GM23338 (cell line): ENCODE measurements at regions not wholly inside any gene's neighbourhood (a gene's known extent, or its start where the extent isn't known, plus 50 kb on each side); places are given as distances from the start of the nearest gene placed in this dataset.
A peak's percentile ranks its signal among the peaks of the same experiment; 100 is the strongest.

Experiments
- CREB1 ChIP-seq: fragments of 250-450 bp; sonication (Bioruptor Pico); IDR thresholded peaks from 2 replicates; pipeline ENCODE4 v1.5.0; 2020; ENCODE audit warnings: low read depth, mild to moderate bottlenecking, moderate library complexity
- EZH2 ChIP-seq: fragments of 200-600 bp; sonication (generic); IDR thresholded peaks from one replicate; pipeline ENCODE4 v1.8.0; 2017; ENCODE audit warnings: antibody characterized with exemption, mild to moderate bottlenecking, low read depth; ENCODE audit not compliant: unreplicated experiment
- EZH2phosphoT487 ChIP-seq: fragments of 200-600 bp; sonication (generic); IDR thresholded peaks from one replicate; pipeline ENCODE4 v1.8.1; 2018; ENCODE audit warnings: antibody characterized with exemption; ENCODE audit not compliant: unreplicated experiment
- JUNB ChIP-seq: IDR thresholded peaks from one replicate; pipeline ENCODE4 v1.6.1; 2016; ENCODE audit warnings: antibody characterized with exemption; ENCODE audit not compliant: unreplicated experiment
- POLR2AphosphoS5 ChIP-seq: IDR thresholded peaks from 2 replicates; pipeline ENCODE4 v1.6.1; 2016; ENCODE audit warnings: antibody characterized with exemption, low read depth
- TF ChIP-seq, protein P1 (sequence below), 2 experiments: fragments of 200-600 bp in 1 of 2; sonication (generic) in 1 of 2; conservative IDR thresholded peaks; 2 replicates each; pipeline versions ENCODE4 v1.5.1 to v1.6.1; 2016 to 2017; ENCODE audit warnings: antibody characterized with exemption in 2 of 2, low read depth in 2 of 2, mild to moderate bottlenecking in 2 of 2, moderate library complexity in 1 of 2
- TF ChIP-seq, protein P2 (sequence below): IDR thresholded peaks from 2 replicates; pipeline ENCODE4 v1.6.1; 2016; ENCODE audit warnings: antibody characterized with exemption

GRCh38 chr11:92152245-92152644, 72.4 kb upstream of the FAT3 start:
- no peak for TF ChIP-seq EZH2phosphoT487
- TF ChIP-seq, protein P1, sequence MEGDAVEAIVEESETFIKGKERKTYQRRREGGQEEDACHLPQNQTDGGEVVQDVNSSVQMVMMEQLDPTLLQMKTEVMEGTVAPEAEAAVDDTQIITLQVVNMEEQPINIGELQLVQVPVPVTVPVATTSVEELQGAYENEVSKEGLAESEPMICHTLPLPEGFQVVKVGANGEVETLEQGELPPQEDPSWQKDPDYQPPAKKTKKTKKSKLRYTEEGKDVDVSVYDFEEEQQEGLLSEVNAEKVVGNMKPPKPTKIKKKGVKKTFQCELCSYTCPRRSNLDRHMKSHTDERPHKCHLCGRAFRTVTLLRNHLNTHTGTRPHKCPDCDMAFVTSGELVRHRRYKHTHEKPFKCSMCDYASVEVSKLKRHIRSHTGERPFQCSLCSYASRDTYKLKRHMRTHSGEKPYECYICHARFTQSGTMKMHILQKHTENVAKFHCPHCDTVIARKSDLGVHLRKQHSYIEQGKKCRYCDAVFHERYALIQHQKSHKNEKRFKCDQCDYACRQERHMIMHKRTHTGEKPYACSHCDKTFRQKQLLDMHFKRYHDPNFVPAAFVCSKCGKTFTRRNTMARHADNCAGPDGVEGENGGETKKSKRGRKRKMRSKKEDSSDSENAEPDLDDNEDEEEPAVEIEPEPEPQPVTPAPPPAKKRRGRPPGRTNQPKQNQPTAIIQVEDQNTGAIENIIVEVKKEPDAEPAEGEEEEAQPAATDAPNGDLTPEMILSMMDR (conservative IDR thresholded peaks at IDR 0.05; ENCODE audit: low read depth in 2 of 2): peak; percentile 67 to 82
- no peak for TF ChIP-seq CREB1 (CRISPR knock-in tag)
- no peak for TF ChIP-seq EZH2
- no peak for TF ChIP-seq POLR2AphosphoS5
- TF ChIP-seq JUNB: no peak
- TF ChIP-seq, protein P2, sequence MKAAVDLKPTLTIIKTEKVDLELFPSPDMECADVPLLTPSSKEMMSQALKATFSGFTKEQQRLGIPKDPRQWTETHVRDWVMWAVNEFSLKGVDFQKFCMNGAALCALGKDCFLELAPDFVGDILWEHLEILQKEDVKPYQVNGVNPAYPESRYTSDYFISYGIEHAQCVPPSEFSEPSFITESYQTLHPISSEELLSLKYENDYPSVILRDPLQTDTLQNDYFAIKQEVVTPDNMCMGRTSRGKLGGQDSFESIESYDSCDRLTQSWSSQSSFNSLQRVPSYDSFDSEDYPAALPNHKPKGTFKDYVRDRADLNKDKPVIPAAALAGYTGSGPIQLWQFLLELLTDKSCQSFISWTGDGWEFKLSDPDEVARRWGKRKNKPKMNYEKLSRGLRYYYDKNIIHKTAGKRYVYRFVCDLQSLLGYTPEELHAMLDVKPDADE: no peak
